ENCODE measurements at regions not wholly inside any gene's neighbourhood (a gene's known extent, or its start where the extent isn't known, plus 50 kb on each side); places are given as distances from the start of the nearest gene placed in this dataset.

DNA sequence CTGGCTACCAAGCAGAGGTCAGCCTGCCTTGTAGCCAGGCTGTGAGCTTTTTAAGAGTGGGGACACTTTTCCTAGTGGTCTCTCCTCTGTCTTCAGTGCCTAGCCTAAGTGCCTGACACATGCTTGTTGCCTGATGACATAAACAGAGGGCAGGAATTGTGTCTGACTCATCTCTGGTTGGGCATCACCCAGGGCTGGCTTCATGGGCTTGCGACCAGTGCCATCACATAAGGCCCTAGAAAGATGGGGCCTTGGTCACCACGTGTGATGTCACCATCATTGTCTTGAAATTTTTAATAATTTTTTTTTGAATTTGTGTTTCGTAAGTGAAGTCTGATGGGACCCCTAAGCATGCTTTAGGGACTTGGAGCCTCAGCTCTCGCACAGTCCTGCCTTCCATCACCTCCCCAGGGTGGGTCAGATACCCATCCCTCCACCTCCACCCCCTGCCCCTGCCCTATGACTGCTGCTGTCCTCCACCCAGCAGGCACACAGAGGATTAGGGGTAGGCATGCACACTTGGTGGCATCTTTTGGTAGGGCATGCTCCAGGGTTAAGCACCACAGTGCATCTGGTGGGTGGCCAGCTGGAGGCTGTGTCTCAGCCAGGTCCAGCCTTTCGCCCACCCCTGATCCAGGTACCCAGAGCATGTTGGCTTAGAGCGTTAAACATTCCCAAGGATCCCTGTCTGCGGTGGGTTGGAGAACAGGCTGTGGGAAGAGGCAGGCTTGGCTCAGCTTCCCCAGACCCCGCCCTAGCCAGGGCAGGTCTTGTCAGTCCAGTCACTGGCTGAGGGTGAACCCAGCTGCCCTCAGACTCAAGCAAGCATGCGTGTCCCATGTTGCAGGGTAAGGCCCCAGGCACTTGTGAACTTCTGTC, 80.1 kb upstream of the SH3PXD2B start:
- TF ChIP-seq, protein P1, sequence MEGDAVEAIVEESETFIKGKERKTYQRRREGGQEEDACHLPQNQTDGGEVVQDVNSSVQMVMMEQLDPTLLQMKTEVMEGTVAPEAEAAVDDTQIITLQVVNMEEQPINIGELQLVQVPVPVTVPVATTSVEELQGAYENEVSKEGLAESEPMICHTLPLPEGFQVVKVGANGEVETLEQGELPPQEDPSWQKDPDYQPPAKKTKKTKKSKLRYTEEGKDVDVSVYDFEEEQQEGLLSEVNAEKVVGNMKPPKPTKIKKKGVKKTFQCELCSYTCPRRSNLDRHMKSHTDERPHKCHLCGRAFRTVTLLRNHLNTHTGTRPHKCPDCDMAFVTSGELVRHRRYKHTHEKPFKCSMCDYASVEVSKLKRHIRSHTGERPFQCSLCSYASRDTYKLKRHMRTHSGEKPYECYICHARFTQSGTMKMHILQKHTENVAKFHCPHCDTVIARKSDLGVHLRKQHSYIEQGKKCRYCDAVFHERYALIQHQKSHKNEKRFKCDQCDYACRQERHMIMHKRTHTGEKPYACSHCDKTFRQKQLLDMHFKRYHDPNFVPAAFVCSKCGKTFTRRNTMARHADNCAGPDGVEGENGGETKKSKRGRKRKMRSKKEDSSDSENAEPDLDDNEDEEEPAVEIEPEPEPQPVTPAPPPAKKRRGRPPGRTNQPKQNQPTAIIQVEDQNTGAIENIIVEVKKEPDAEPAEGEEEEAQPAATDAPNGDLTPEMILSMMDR (IDR thresholded peaks at IDR 0.05; ENCODE audit: low read depth, low read length) = no peak
- no peak for TF ChIP-seq EZH2phosphoT487 (IDR thresholded peaks at IDR 0.05; ENCODE audit: low read depth)
